Activated CD4-positive, alpha-beta T cell treated with anti-CD3 and anti-CD28 coated beads for 36 hours (primary cell): ENCODE measurements at regions not wholly inside any gene's neighbourhood (a gene's known extent, or its start where the extent isn't known, plus 50 kb on each side); places are given as distances from the start of the nearest gene placed in this dataset.

Experiments used
- ATAC-seq: fragments of 200-7000 bp; cut with Tn5 transposase; one replicate; pipeline ENCODE4 v1.10.0; 2021; ENCODE audit warnings: mild to moderate bottlenecking, moderate library complexity
- CTCF ChIA-PET: fragments of 350-600 bp; sonication (Branson Sonifier 250); formaldehyde crosslinking; loops from one replicate; lab custom pipeline; 2021; ENCODE audit warnings: antibody characterized with exemption; lab: Charles Lee
- POLR2A ChIA-PET: fragments of 350-600 bp; sonication (Branson Sonifier 250); formaldehyde crosslinking; loops from one replicate; lab custom pipeline; 2021; ENCODE audit warnings: antibody characterized with exemption, inconsistent platforms; lab: Charles Lee
- DNase-seq: peaks from one replicate; pipeline ENCODE4 v3.0.0-alpha.2; 2020
- H3K27ac Mint-ChIP-seq: one replicate; pipeline ENCODE4 v1.8.0; 2021; ENCODE audit warnings: mixed read lengths
- H3K27me3 Mint-ChIP-seq: one replicate; pipeline ENCODE4 v1.8.0; 2021; ENCODE audit warnings: mixed read lengths
- H3K36me3 Mint-ChIP-seq: one replicate; pipeline ENCODE4 v1.8.0; 2021; ENCODE audit warnings: low read depth, mixed read lengths
- H3K4me1 Mint-ChIP-seq: one replicate; pipeline ENCODE4 v1.8.0; 2021; ENCODE audit warnings: mixed read lengths
- H3K4me3 Mint-ChIP-seq: one replicate; pipeline ENCODE4 v1.8.0; 2021; ENCODE audit warnings: mild to moderate bottlenecking, moderate library complexity, mixed read lengths
- H3K9me3 Mint-ChIP-seq: one replicate; pipeline ENCODE4 v1.8.0; 2021; ENCODE audit warnings: low read depth, mixed read lengths
- intact Hi-C, 2 experiments: fragments of 100-400 bp; cut with DNase I in 1 of 2; cut with micrococcal nuclease in 1 of 2; formaldehyde crosslinking; loops; one replicate each; pipeline versions ENCODE4 v1.14.2 to v1.15.1; 2022 to 2024; cut with DNase I, micrococcal nuclease

- CTCF ChIA-PET = interaction anchor here (0.6 kb wide), 1 partner anchor 430 kb away, joined by 3 read pairs; no protein-coding TSS in a partner anchor
- ATAC-seq = no peak
- H3K9me3 Mint-ChIP-seq = no peaks in the 10 kb centered on the region
Observed at GRCh38 chr11:116172156-116172555, 600.6 kb downstream of the BUD13 start.

GRCh38 chr11:116171271-116172140, 601.3 kb downstream of the BUD13 start:
- no peaks in the 10 kb centered on the region for H3K9me3 Mint-ChIP-seq
- H3K36me3 Mint-ChIP-seq = no peaks in the 10 kb centered on the region
- ChIA-PET CTCF (no interaction called here), POLR2A (no interaction called here)
- peaks cover 8% of the 10 kb centered on the region for H3K27me3 Mint-ChIP-seq
- H3K4me3 Mint-ChIP-seq = no peak overlapping the region
- no peak overlapping the region for H3K27ac Mint-ChIP-seq
- ATAC-seq (no peak), DNase-seq (no peak)
- no peaks in the 10 kb centered on the region for H3K4me1 Mint-ChIP-seq
- intact Hi-C loops = no loop called here

More at GRCh38 chr11:116172156-116172555, 600.6 kb downstream of the BUD13 start:
- POLR2A ChIA-PET = no interaction called here
- intact Hi-C loops = no loop called here
- Mint-ChIP-seq H3K27ac (no peak overlapping the region), H3K36me3 (no peaks in the 10 kb centered on the region), H3K4me1 (no peaks in the 10 kb centered on the region), H3K4me3 (no peak overlapping the region), H3K27me3 (peaks cover 8% of the 10 kb centered on the region)
- DNase-seq = no peak

GRCh38 chr11:116170526-116171120, 602.2 kb downstream of the BUD13 start:
- H3K27me3 Mint-ChIP-seq = peaks cover 10% of the 10 kb centered on the region
- no peaks in the 10 kb centered on the region for H3K4me1 Mint-ChIP-seq
- CTCF ChIA-PET = no interaction called here
- intact Hi-C loops = no loop called here
- H3K9me3 Mint-ChIP-seq = no peaks in the 10 kb centered on the region
- no peak overlapping the region for H3K27ac Mint-ChIP-seq
- H3K36me3 Mint-ChIP-seq = no peaks in the 10 kb centered on the region
- ATAC-seq (no peak), DNase-seq (peak; percentile 7)
- no peak overlapping the region for H3K4me3 Mint-ChIP-seq
- POLR2A ChIA-PET = no interaction called here

GRCh38 chr11:116169776-116170175, 603.0 kb downstream of the BUD13 start:
- H3K4me1 Mint-ChIP-seq = no peaks in the 10 kb centered on the region
- DNase-seq = no peak
- intact Hi-C loops = no loop called here
- H3K4me3 Mint-ChIP-seq = no peak overlapping the region
- no peak overlapping the region for H3K27ac Mint-ChIP-seq
- H3K27me3 Mint-ChIP-seq = peaks cover 13% of the 10 kb centered on the region
- POLR2A ChIA-PET = no interaction called here
- no peaks in the 10 kb centered on the region for H3K36me3 Mint-ChIP-seq
- no peak for ATAC-seq
- H3K9me3 Mint-ChIP-seq = no peaks in the 10 kb centered on the region
- CTCF ChIA-PET = no interaction called here

- no peak overlapping the region for H3K4me3 Mint-ChIP-seq
- intact Hi-C loops = no loop called here
- H3K27ac Mint-ChIP-seq = no peak overlapping the region
- no peaks in the 10 kb centered on the region for H3K36me3 Mint-ChIP-seq
- no peaks in the 10 kb centered on the region for H3K9me3 Mint-ChIP-seq
- DNase-seq (no peak), ATAC-seq (no peak)
- CTCF ChIA-PET = no interaction called here
- no peaks in the 10 kb centered on the region for H3K4me1 Mint-ChIP-seq
- POLR2A ChIA-PET = no interaction called here
- peaks cover 9% of the 10 kb centered on the region for H3K27me3 Mint-ChIP-seq
Observed at GRCh38 chr11:116168459-116168787, 604.4 kb downstream of the BUD13 start.

- Mint-ChIP-seq H3K27ac (no peak overlapping the region), H3K4me3 (no peak overlapping the region), H3K27me3 (peaks cover 9% of the 10 kb centered on the region), H3K9me3 (no peaks in the 10 kb centered on the region), H3K4me1 (no peaks in the 10 kb centered on the region), H3K36me3 (no peaks in the 10 kb centered on the region)
- no peak for ATAC-seq
- DNase-seq = no peak
- POLR2A ChIA-PET = no interaction called here
- intact Hi-C loops = no loop called here
- CTCF ChIA-PET = no interaction called here
Observed at GRCh38 chr11:116167706-116168458, 604.9 kb downstream of the BUD13 start.

- intact Hi-C loops = no loop called here
- Mint-ChIP-seq H3K27me3 (peaks cover 11% of the 10 kb centered on the region), H3K4me1 (no peaks in the 10 kb centered on the region), H3K27ac (no peak overlapping the region), H3K36me3 (no peaks in the 10 kb centered on the region), H3K4me3 (no peak overlapping the region), H3K9me3 (no peaks in the 10 kb centered on the region)
- CTCF ChIA-PET = no interaction called here
- ATAC-seq (no peak), DNase-seq (no peak)
- POLR2A ChIA-PET = interaction anchor here (0.6 kb wide), 1 partner anchor 19 kb away, joined by 5 read pairs; no protein-coding TSS in a partner anchor
Observed at GRCh38 chr11:116166573-116167465, 606.0 kb downstream of the BUD13 start.

- Mint-ChIP-seq H3K4me1 (no peaks in the 10 kb centered on the region), H3K27me3 (peaks cover 16% of the 10 kb centered on the region), H3K4me3 (no peak overlapping the region), H3K9me3 (no peaks in the 10 kb centered on the region), H3K36me3 (no peaks in the 10 kb centered on the region), H3K27ac (no peak overlapping the region)
- ChIA-PET CTCF (no interaction called here), POLR2A (no interaction called here)
- ATAC-seq (no peak), DNase-seq (no peak)
- intact Hi-C loops = no loop called here
Observed at GRCh38 chr11:116164843-116165242, 607.9 kb downstream of the BUD13 start.

GRCh38 chr11:116162886-116163230, 609.9 kb downstream of the BUD13 start:
- Mint-ChIP-seq H3K27ac (no peak overlapping the region), H3K4me1 (no peaks in the 10 kb centered on the region), H3K4me3 (no peak overlapping the region), H3K9me3 (no peaks in the 10 kb centered on the region), H3K27me3 (peaks cover 13% of the 10 kb centered on the region), H3K36me3 (no peaks in the 10 kb centered on the region)
- DNase-seq (no peak), ATAC-seq (no peak)
- intact Hi-C loops = no loop called here
- POLR2A ChIA-PET = no interaction called here
- CTCF ChIA-PET = no interaction called here

- ChIA-PET POLR2A (no interaction called here), CTCF (interaction anchor here (0.5 kb wide), 1 partner anchor 343 kb away, joined by 4 read pairs; no protein-coding TSS in a partner anchor)
- Mint-ChIP-seq H3K9me3 (no peaks in the 10 kb centered on the region), H3K4me3 (no peak overlapping the region), H3K4me1 (no peaks in the 10 kb centered on the region), H3K36me3 (no peaks in the 10 kb centered on the region), H3K27ac (no peak overlapping the region), H3K27me3 (peaks cover 13% of the 10 kb centered on the region)
- ATAC-seq (no peak), DNase-seq (no peak)
- intact Hi-C loops = no loop called here
Observed at GRCh38 chr11:116162086-116162885, 610.5 kb downstream of the BUD13 start.
